NB4 (cell line): ENCODE measurements at regions not wholly inside any gene's neighbourhood (a gene's known extent, or its start where the extent isn't known, plus 50 kb on each side); places are given as distances from the start of the nearest gene placed in this dataset.

Source experiments
- DNase-seq: peaks from one replicate; pipeline ENCODE4 v3.0.0; 2010; ENCODE audit warnings: low read depth
- H3K4me3 ChIP-seq: one replicate; pipeline ENCODE4 v1.5.1; 2011; ENCODE audit warnings: mild to moderate bottlenecking, low read depth, low read length, moderate library complexity
- CTCF ChIP-seq: IDR thresholded peaks from one replicate; pipeline ENCODE4 v1.5.1; 2012; ENCODE audit warnings: low read depth, low read length
- MAX ChIP-seq: IDR thresholded peaks from 2 replicates; pipeline ENCODE4 v1.6.1; 2011; ENCODE audit warnings: low read depth, low read length
- MYC ChIP-seq: IDR thresholded peaks from 2 replicates; pipeline ENCODE4 v1.6.1; 2011; ENCODE audit warnings: low read depth, low read length
- POLR2A ChIP-seq: IDR thresholded peaks from 2 replicates; pipeline ENCODE4 v1.6.1; 2011; ENCODE audit warnings: mild to moderate bottlenecking; ENCODE audit not compliant: insufficient read length; ENCODE audit errors: extremely low read depth

- no peak for DNase-seq
- H3K4me3 ChIP-seq: no peak overlapping the region
- TF ChIP-seq MAX (no peak), POLR2A (no peak), CTCF (no peak), MYC (no peak)
Observed at GRCh38 chr1:60886793-60887331, 195.5 kb upstream of the NFIA start.

GRCh38 chr1:60886090-60886489 lies 196.3 kb upstream of the NFIA start:
- TF ChIP-seq MYC (no peak), POLR2A (no peak), MAX (no peak), CTCF (no peak)
- no peak for DNase-seq
- H3K4me3 ChIP-seq: no peak overlapping the region

DNA sequence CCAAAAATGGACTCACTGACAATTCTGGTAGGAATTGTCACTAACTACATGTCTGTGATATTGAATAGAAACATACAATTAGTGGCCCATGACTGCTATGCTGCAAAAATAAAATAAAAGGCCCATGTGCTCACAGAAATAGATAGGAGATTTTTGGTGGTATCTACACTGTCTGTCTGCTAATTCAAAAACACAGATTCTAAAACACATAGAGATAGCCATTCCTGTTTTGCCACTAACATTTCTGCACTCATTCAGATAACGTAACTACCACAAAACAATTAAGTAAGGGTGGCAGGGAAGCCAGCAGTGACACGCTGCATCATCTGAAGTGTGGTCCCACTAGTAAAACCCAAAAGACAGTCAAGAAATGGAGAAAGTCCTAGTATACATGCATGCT lies 202.2 kb upstream of the NFIA start:
- no peak overlapping the region for H3K4me3 ChIP-seq
- DNase-seq: no peak
- TF ChIP-seq POLR2A: no peak
- no peak for TF ChIP-seq CTCF
- TF ChIP-seq MAX: no peak
- no peak for TF ChIP-seq MYC

GRCh38 chr1:60878323-60878722 lies 204.0 kb upstream of the NFIA start:
- DNase-seq: no peak
- H3K4me3 ChIP-seq: no peak overlapping the region
- TF ChIP-seq MAX: no peak
- TF ChIP-seq CTCF: no peak
- TF ChIP-seq MYC: no peak
- TF ChIP-seq POLR2A: no peak

GRCh38 chr1:60877376-60877775 lies 205.0 kb upstream of the NFIA start:
- TF ChIP-seq MAX: no peak
- TF ChIP-seq CTCF: no peak
- TF ChIP-seq MYC: no peak
- no peak for TF ChIP-seq POLR2A
- H3K4me3 ChIP-seq: no peak overlapping the region
- DNase-seq: no peak

- no peak for TF ChIP-seq MAX
- no peak for TF ChIP-seq POLR2A
- no peak for TF ChIP-seq CTCF
- no peak for TF ChIP-seq MYC
- no peak for DNase-seq
- H3K4me3 ChIP-seq: no peak overlapping the region
Observed at GRCh38 chr1:60876952-60877351, 205.4 kb upstream of the NFIA start.
